Trophoblast cell (in vitro differentiated cells and primary cell): ENCODE measurements at regions not wholly inside any gene's neighbourhood (a gene's known extent, or its start where the extent isn't known, plus 50 kb on each side); places are given as distances from the start of the nearest gene placed in this dataset.
"Not testable (repeated sequence)": the region's sequence is repeated elsewhere in the genome, so short reads cannot be mapped to it uniquely, and the experiment has no call there.

ENCODE experiments used
- DNase-seq, 2 donors: peaks; one replicate each; pipeline ENCODE4 v3.0.0-alpha.2; 2016
- H2AFZ ChIP-seq: 2 replicates; pipeline ENCODE4 v1.6.1; 2013; ENCODE audit warnings: low read length, moderate library complexity, mild to moderate bottlenecking; ENCODE audit not compliant: insufficient read depth, poor library complexity
- H2AK5ac ChIP-seq: 2 replicates; pipeline ENCODE4 v1.6.1; 2013; ENCODE audit warnings: mild to moderate bottlenecking, low read length
- H2BK120ac ChIP-seq: 2 replicates; pipeline ENCODE4 v1.6.1; 2013; ENCODE audit warnings: low read length, mild to moderate bottlenecking, moderate library complexity; ENCODE audit not compliant: insufficient read depth, poor library complexity
- H2BK12ac ChIP-seq: 2 replicates; pipeline ENCODE4 v1.6.1; 2013; ENCODE audit warnings: mild to moderate bottlenecking, low read length, moderate library complexity
- H2BK5ac ChIP-seq: 2 replicates; pipeline ENCODE4 v1.6.1; 2013; ENCODE audit warnings: low read length, low read depth, moderate library complexity, mild to moderate bottlenecking; ENCODE audit not compliant: poor library complexity
- H3K14ac ChIP-seq: 2 replicates; pipeline ENCODE4 v1.6.1; 2013; ENCODE audit warnings: mild to moderate bottlenecking, low read length
- H3K18ac ChIP-seq: 2 replicates; pipeline ENCODE4 v1.6.1; 2013; ENCODE audit warnings: mild to moderate bottlenecking, low read length
- H3K23ac ChIP-seq: 2 replicates; pipeline ENCODE4 v1.6.1; 2013; ENCODE audit warnings: low read length
- H3K27ac ChIP-seq: 2 replicates; pipeline ENCODE4 v1.5.1; 2013; ENCODE audit warnings: low read depth, mild to moderate bottlenecking, inconsistent platforms, low read length, moderate library complexity
- H3K27me3 ChIP-seq: 2 replicates; pipeline ENCODE4 v1.6.1; 2013; ENCODE audit warnings: inconsistent platforms, mild to moderate bottlenecking, low read length, moderate library complexity; ENCODE audit not compliant: insufficient read depth
- H3K36me3 ChIP-seq, 2 experiments: 1 replicate in 1 of 2; 2 replicates in 1 of 2; pipeline ENCODE4 v1.6.1; 2013; ENCODE audit warnings: low read length in 2 of 2, mild to moderate bottlenecking in 2 of 2, moderate library complexity in 1 of 2; ENCODE audit not compliant: insufficient read depth in 2 of 2, control insufficient read depth in 1 of 2
- H3K4ac ChIP-seq: 2 replicates; pipeline ENCODE4 v1.6.1; 2013; ENCODE audit warnings: low read depth, mild to moderate bottlenecking, low read length, moderate library complexity
- H3K4me1 ChIP-seq, 2 experiments: 1 replicate in 1 of 2; 2 replicates in 1 of 2; pipeline ENCODE4 v1.6.1; 2013; ENCODE audit warnings: low read length in 2 of 2, mild to moderate bottlenecking in 2 of 2, moderate library complexity in 1 of 2; ENCODE audit not compliant: insufficient read depth in 2 of 2, control insufficient read depth in 1 of 2
- H3K4me2 ChIP-seq: 2 replicates; pipeline ENCODE4 v1.6.1; 2013; ENCODE audit warnings: inconsistent platforms, mild to moderate bottlenecking, low read length, moderate library complexity
- H3K4me3 ChIP-seq: 2 replicates; pipeline ENCODE4 v1.5.1; 2013; ENCODE audit warnings: mild to moderate bottlenecking, low read depth, low read length, inconsistent platforms
- H3K79me1 ChIP-seq: one replicate; pipeline ENCODE4 v1.6.1; 2013; ENCODE audit warnings: low read length
- H3K79me2 ChIP-seq: 2 replicates; pipeline ENCODE4 v1.6.1; 2013; ENCODE audit warnings: low read length, mild to moderate bottlenecking; ENCODE audit not compliant: control insufficient read depth, insufficient read depth, poor library complexity
- H3K9ac ChIP-seq: 2 replicates; pipeline ENCODE4 v1.6.1; 2013; ENCODE audit warnings: mild to moderate bottlenecking, low read length
- H3K9me3 ChIP-seq: 2 replicates; pipeline ENCODE4 v1.6.1; 2013; ENCODE audit warnings: low read depth, mild to moderate bottlenecking, control low read depth, inconsistent platforms, low read length; ENCODE audit not compliant: insufficient read depth
- H4K12ac ChIP-seq: 2 replicates; pipeline ENCODE4 v1.6.1; 2013; ENCODE audit warnings: low read depth, mild to moderate bottlenecking, low read length, moderate library complexity
- H4K8ac ChIP-seq: 2 replicates; pipeline ENCODE4 v1.6.1; 2013; ENCODE audit warnings: low read depth, mild to moderate bottlenecking, low read length, moderate library complexity
- H4K91ac ChIP-seq: one replicate; pipeline ENCODE4 v1.6.1; 2013; ENCODE audit warnings: low read depth, mild to moderate bottlenecking, low read length, moderate library complexity
- WGBS: extraction: QIAGEN DNeasy Blood & Tissue Kit; methylation state at CpG from one replicate; pipeline ENCODE4 v1.1.7; 2013; ENCODE audit warnings: missing lambda C conversion rate; ENCODE audit not compliant: insufficient read length, insufficient coverage; ENCODE audit errors: extremely low coverage; 5-methylcytosine and 5-hydroxymethylcytosine counted together

DNA sequence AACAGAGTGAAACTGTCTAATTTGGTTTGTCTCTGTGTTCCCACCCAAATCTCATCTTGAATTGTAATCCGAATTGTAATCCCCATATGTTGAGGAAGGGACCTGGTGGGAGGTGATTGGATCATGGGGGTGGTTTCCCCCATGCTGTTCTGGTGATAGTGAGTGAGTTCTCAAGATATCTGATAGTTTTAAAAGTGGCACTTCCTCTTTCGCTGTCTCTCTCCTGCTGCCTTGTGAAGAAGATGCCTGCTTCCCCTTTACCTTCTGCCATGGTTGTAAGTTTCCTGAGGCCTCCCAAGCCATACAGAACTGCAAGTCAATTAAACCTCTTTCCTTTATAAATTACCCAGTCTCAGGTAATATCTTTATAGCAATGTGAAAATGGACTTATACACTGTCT, 212.1 kb upstream of the FAM3C start:
- not testable (repeated sequence) for H3K9me3 ChIP-seq, H3K79me1 ChIP-seq, H3K27me3 ChIP-seq, H4K8ac ChIP-seq, H4K12ac ChIP-seq, H2BK12ac ChIP-seq, DNase-seq, H3K36me3 ChIP-seq, H3K18ac ChIP-seq, H3K4me1 ChIP-seq, H3K4me3 ChIP-seq, H2BK5ac ChIP-seq, H3K9ac ChIP-seq, H3K4me2 ChIP-seq, H3K14ac ChIP-seq, H4K91ac ChIP-seq, H3K27ac ChIP-seq, H3K4ac ChIP-seq, H2BK120ac ChIP-seq, H3K23ac ChIP-seq, H2AK5ac ChIP-seq, H3K79me2 ChIP-seq, H2AFZ ChIP-seq
- no CpG with 5 or more reads among the region's 2 CpGs for WGBS

DNA sequence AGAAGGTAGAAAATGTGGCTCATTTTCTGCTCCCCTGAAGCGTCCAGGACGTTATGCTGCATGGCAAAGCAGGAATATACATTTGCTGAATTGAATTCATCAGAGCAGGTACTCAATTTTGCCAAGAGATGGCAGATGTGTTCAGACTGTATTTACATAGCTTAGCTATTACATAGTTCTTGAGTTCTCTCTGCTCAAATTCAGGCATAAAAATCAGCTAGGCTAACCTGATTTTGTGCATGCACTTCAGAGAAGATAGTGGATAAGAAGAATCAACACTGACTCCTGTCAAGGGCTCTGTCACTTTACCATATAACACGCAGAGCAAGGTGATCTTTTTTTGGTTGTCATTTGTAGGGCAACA, 209.2 kb upstream of the FAM3C start:
- Histone ChIP-seq H3K4me2 (no peak overlapping the region), H3K14ac (no peak overlapping the region), H3K4me1 (no peaks in the 10 kb centered on the region), H2BK12ac (no peak overlapping the region), H2AFZ (no peak overlapping the region), H3K27ac (no peak overlapping the region), H3K79me2 (no peaks in the 10 kb centered on the region), H4K12ac (no peak overlapping the region), H3K9me3 (no peaks in the 10 kb centered on the region), H3K9ac (no peak overlapping the region), H4K8ac (no peak overlapping the region), H3K79me1 (no peaks in the 10 kb centered on the region), H2BK5ac (no peak overlapping the region), H2AK5ac (no peak overlapping the region), H3K36me3 (no peaks in the 10 kb centered on the region), H3K23ac (no peak overlapping the region), H3K4ac (no peak overlapping the region), H3K18ac (no peak overlapping the region), H4K91ac (no peak overlapping the region), H3K27me3 (no peaks in the 10 kb centered on the region), H3K4me3 (no peak overlapping the region), H2BK120ac (no peak overlapping the region)
- peak in 1 of 2 donors; percentile 18 for DNase-seq
- no CpG with 5 or more reads among the region's 3 CpGs for WGBS

DNA sequence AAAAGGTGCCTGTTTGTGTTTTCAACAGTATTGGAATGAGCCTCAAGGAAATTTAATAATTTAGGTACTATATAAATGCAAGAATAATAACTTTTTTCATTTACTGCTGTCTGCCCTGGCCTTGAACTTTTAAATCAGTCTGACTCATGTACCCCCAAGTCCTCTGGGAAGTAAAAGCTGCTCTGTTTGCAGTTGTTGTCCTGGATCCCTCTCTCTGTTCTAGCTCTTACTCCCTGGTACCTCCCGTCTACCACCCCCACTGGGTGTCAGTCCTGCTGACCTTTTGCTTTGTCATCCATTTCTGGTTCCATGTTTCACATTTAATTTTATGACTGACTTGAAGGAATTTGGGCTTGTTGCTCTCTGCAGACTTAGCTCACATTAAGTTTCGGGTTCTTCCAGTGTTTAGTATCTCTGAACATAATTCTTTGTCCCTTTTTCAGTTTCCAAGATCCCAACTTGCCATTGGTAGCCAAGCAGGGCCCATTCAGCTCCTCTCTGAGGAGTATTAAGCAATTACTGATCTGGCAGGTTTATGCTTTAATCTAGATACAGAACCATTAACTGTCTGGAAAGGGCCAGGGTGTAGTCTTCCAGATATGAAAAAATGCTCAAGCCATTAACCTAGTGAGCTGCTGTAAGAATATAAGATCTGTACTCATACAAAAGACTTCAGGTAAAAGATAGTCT, 208.7 kb upstream of the FAM3C start:
- Histone ChIP-seq H2AFZ (no peak overlapping the region), H3K36me3 (no peaks in the 10 kb centered on the region), H2BK12ac (no peak overlapping the region), H4K91ac (no peak overlapping the region), H3K9me3 (no peaks in the 10 kb centered on the region), H2BK5ac (no peak overlapping the region), H3K18ac (no peak overlapping the region), H3K27ac (no peak overlapping the region), H4K12ac (no peak overlapping the region), H3K27me3 (no peaks in the 10 kb centered on the region), H4K8ac (no peak overlapping the region), H3K4me3 (no peak overlapping the region), H3K79me1 (no peaks in the 10 kb centered on the region), H3K79me2 (no peaks in the 10 kb centered on the region), H2BK120ac (no peak overlapping the region), H3K23ac (no peak overlapping the region), H3K4me1 (no peaks in the 10 kb centered on the region), H3K14ac (no peak overlapping the region), H3K9ac (no peak overlapping the region), H3K4me2 (no peak overlapping the region), H2AK5ac (no peak overlapping the region), H3K4ac (no peak overlapping the region)
- no peak for DNase-seq
- no CpG with 5 or more reads among the region's 2 CpGs for WGBS

DNA sequence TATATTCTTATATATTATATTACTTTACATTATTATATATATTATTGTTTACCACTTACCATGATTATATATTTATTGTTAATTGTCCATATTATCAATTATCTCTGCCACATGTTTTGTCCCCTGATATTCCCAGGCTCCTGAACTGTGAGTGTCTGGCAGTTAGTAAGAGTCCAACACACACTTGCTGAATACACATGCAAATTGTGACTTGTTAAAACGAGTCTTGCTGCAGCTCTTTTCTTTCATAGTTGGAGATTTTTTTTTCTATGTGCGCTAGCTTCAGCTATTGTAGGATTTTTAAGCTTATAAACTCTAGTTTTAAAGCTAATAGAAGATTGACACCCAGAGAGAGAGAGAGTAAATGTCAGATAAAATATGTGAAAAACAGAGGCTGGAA, 207.8 kb upstream of the FAM3C start:
- H3K4me3 ChIP-seq = no peak overlapping the region
- no peak overlapping the region for H2AK5ac ChIP-seq
- H3K4me2 ChIP-seq = no peak overlapping the region
- DNase-seq = no peak
- no peak overlapping the region for H3K18ac ChIP-seq
- no peaks in the 10 kb centered on the region for H3K9me3 ChIP-seq
- no peak overlapping the region for H4K12ac ChIP-seq
- WGBS = no CpG with 5 or more reads among the region's 2 CpGs
- no peaks in the 10 kb centered on the region for H3K27me3 ChIP-seq
- no peak overlapping the region for H2BK120ac ChIP-seq
- H3K23ac ChIP-seq = no peak overlapping the region
- H4K8ac ChIP-seq = no peak overlapping the region
- no peak overlapping the region for H2BK5ac ChIP-seq
- H3K79me1 ChIP-seq = no peaks in the 10 kb centered on the region
- H2AFZ ChIP-seq = no peak overlapping the region
- H4K91ac ChIP-seq = no peak overlapping the region
- H2BK12ac ChIP-seq = no peak overlapping the region
- no peak overlapping the region for H3K27ac ChIP-seq
- H3K4ac ChIP-seq = no peak overlapping the region
- H3K79me2 ChIP-seq = no peaks in the 10 kb centered on the region
- H3K4me1 ChIP-seq = no peaks in the 10 kb centered on the region
- H3K14ac ChIP-seq = no peak overlapping the region
- H3K36me3 ChIP-seq = no peaks in the 10 kb centered on the region
- H3K9ac ChIP-seq = no peak overlapping the region
